Fibroblast of skin of right quadriceps (primary cell): ENCODE measurements at regions not wholly inside any gene's neighbourhood (a gene's known extent, or its start where the extent isn't known, plus 50 kb on each side); places are given as distances from the start of the nearest gene placed in this dataset.
A peak's percentile ranks its signal among the peaks of the same experiment; 100 is the strongest.

ENCODE experiments used
- DNase-seq: peaks from one replicate; pipeline ENCODE4 v3.0.0-alpha.2; 2013

DNA sequence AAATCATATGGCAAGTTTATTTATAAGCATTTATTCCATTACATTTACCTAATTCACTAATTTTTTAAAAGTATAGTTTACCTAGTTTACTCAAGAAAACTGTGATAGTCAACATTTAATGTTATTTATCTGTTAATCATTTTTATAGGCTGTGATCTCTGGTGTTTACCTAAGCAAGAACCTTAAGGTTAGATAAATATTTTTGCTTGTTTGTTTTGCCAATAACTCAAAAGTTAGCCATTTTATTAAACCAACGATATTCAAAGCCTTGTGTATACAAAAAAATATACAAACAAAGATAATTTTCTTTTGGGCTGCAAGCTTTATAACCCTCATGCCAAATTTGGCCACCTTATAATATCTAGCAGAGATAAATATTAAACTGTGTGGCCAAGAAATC is 157.3 kb downstream of the SLCO1B3 start:
- no peak for DNase-seq

DNA sequence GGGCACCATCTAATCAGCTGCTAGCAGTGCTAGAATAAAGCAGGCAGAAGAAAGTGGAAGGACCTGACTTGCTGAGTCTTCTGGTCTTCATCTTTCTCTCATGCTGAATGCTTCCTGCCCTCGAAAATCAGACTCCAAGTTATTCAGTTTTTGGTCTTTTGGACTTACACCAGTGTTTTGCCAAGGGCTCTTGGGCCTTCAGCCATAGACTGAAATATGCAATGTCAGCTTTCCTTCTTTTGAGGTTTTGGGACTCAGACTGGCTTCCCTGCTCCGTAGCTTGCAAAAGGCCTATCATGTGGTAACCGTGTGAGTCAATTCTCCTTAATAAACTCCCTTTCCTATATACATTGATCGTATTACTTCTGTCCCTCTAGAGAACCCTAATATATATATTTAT is 159.3 kb downstream of the SLCO1B3 start:
- DNase-seq: no peak

DNA sequence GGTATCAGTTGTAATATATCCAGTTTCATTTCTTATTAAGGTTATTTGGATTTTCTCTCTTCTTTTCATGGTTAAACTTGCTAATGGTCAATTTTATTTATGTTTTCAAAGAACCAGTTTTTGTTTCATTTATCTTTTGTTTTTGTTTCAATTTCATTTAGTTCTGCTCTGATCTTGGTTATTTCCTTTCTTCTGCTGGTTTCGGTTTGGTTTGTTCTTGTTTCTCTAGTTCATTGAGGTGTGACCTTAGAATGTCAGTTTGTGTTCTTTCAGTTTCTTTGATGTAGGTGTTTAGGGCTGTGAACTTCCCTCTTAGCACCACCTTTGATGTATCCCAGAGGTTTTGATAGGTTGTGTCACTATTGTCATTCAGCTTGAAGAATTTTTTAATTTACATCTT is 145.6 kb upstream of the SLCO1B1 start:
- DNase-seq: no peak

DNA sequence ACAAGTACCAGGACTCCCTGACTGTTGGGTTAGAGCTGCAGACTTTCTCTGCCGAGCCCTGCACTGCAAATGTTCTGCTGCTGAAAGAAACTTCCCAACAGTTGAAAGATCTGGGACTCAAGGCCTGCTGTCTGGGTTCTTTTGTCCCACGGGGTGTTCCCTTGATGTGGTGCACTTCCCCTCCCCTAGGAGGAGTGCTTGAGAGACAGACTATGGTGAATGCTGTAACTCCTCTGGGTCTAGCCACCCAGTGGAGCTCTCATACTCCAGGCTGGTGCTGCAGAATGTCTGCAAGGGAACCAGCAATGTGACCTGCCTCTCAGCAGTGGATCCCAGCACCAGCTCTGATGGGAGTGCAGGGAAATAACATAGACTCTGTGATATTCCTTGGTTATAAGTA is 129.2 kb upstream of the SLCO1B1 start:
- no peak for DNase-seq

DNA sequence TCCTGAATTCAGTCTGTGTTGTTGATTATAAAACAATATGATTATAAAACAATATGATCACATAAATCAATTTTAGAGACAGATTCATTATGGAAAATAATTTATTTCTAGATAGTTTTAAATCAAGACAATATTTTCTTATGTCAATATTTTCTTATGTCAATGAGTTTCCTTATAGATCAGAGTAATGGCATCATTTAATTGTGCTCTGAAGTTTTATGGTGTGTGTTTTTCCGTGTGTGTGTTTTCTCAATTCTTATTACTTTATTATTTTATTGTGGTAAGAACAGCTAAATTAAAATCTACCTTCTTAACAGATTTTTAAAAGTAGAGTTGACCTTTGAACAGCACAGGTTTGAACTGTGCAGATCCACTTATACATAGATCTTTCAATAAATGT is 105.3 kb upstream of the SLCO1B1 start:
- DNase-seq: no peak

DNA sequence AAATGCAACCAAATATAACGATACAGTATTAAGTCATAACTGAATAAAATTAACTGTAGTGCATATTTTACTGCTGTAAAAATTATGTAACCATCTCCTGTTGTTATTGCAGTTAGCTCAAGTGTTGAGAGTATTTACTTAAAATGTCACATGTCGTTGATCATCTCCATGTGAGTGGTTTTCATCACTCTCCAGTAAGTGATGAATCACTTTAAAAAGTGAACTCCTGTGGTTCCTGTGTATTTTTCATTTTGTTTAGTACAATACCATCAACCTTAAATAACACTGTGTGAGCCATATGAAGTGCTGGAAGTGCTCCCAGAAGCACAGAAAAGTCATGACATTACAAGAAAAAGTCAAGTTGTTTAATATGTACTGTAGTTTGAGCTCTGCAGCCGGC is 104.7 kb upstream of the SLCO1B1 start:
- no peak for DNase-seq

DNA sequence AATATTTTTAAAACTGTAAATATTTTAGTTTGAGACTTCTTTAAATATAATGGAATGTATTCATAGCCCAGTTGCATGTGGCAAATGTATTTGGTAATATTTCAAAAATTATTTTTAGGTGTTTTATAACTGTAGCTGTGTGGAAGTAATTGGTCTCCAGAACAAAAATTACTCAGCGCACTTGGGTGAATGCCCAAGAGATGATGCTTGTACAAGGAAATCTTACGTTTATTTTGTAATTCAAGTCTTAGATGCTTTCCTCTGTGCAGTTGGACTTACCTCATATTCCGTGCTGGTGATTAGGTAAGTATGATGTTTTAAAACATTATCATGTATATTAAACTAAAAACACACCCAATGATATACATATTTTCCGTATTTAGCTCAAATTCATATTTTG is 76.7 kb upstream of the SLCO1B1 start:
- peak; percentile 34 for DNase-seq

DNA sequence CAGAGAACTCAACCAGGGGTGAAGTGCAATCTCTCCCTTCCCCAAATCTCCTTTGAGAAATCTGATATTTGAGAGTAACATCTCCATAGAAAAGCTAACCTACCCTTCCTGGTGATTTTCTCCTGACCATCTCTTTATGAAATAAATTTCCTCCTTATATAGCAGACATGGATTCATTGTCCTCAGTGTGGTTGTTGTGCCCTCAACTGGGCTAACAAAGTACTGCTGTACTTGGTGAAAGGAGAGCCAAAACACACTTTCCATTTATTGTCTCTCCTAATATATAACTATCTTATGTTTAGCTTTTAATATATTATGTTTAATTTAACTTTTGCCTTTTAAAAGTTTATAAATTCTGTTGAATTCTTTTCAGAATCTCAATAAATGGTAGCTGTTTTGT is 65.1 kb upstream of the SLCO1B1 start:
- no peak for DNase-seq

DNA sequence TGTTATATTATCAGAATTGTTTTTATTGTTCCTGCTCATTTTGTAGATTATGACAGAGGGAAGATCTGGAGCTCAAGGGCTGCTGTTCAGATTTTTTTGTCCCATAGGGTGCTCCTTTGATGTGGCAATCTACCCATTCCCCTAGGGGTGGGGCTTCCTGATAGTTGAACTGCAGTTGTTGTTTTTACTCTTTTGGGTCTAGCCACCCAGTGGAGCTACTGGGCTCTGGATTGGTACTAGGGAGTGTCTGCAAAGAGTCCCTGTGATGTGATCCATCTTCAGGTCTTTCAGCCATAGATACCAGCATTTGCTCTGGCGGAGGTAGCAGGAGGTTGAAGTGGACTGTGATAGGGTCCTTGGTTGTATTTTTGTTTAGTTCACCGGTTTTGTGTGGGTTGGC is 57.9 kb upstream of the SLCO1B1 start:
- no peak for DNase-seq

DNA sequence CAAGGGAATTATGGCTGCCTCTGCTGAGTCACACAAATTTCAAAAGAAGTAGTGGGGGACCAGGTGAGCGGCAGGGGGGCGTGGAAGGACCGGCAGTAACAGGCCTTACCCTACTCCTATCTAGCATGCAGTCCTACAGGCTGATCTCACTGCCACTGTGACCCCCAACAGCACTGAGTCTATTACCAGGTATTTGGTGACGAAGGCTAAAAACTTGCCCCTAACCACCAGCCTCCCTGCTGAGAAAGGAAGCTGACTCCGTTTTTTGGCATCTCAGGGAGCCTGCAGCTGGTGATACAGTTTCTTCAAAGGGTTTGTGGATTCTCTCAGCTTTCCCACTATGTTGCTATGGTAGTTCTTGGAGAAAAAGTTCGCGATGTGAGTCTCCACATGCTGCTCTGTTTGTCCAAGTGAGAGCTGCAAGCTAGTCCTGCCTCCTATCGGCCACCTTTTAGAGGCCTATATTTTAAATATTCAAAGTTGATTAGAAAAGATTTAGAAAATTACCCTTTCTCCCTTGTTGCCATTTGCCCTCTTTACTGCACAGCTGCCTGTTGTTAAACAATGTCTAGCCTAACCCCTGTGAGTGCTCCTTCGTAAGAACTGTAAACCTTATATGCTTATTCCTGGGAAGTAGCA is 57.1 kb upstream of the SLCO1B1 start:
- DNase-seq: peak; percentile 84
